C4-2B (cell line): ENCODE measurements at regions not wholly inside any gene's neighbourhood (a gene's known extent, or its start where the extent isn't known, plus 50 kb on each side); places are given as distances from the start of the nearest gene placed in this dataset.
A peak's percentile ranks its signal among the peaks of the same experiment; 100 is the strongest.

ENCODE experiments used
- ZFX ChIP-seq: fragments of 450-650 bp; IDR thresholded peaks from 2 replicates; pipeline ENCODE4 v1.6.1; 2017
- TF ChIP-seq, protein P1 (sequence below): fragments of 450-650 bp; conservative IDR thresholded peaks from 2 replicates; pipeline ENCODE4 v1.5.1; 2017; ENCODE audit warnings: mild to moderate bottlenecking

DNA sequence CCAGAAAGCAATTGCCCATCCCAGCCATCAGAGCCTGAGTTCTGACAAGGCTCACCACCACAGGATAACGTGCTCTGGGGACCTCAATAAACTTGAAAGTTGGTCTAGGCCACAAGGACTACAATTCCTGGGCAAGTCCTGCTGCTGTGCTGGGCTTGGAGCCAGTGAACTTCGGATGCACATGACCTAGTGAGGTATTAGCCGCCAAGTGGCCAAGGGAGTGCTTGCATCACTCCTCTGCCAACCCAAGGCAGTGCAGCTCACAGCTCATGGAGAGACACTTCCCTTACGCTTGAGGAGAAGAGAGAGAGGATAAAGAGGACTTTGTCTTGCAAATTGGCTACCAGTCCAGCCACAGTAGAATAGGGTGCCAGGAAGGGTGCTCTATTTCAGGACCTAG is 219.6 kb downstream of the MBD2 start:
- TF ChIP-seq, protein P1, sequence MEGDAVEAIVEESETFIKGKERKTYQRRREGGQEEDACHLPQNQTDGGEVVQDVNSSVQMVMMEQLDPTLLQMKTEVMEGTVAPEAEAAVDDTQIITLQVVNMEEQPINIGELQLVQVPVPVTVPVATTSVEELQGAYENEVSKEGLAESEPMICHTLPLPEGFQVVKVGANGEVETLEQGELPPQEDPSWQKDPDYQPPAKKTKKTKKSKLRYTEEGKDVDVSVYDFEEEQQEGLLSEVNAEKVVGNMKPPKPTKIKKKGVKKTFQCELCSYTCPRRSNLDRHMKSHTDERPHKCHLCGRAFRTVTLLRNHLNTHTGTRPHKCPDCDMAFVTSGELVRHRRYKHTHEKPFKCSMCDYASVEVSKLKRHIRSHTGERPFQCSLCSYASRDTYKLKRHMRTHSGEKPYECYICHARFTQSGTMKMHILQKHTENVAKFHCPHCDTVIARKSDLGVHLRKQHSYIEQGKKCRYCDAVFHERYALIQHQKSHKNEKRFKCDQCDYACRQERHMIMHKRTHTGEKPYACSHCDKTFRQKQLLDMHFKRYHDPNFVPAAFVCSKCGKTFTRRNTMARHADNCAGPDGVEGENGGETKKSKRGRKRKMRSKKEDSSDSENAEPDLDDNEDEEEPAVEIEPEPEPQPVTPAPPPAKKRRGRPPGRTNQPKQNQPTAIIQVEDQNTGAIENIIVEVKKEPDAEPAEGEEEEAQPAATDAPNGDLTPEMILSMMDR: peak; percentile 23; the same call in 1 of the 2 replicates
- no peak for TF ChIP-seq ZFX
